Myocyte (in vitro differentiated cells): ENCODE measurements at regions not wholly inside any gene's neighbourhood (a gene's known extent, or its start where the extent isn't known, plus 50 kb on each side); places are given as distances from the start of the nearest gene placed in this dataset.

Experiments
- DNase-seq: peaks from one replicate; pipeline ENCODE4 v3.0.0-alpha.2; 2012; ENCODE audit warnings: low read depth

GRCh38 chr18:78518805-78519204 lies 460.8 kb upstream of the SALL3 start:
- no peak for DNase-seq

GRCh38 chr18:78519394-78520062 lies 460.1 kb upstream of the SALL3 start:
- no peak for DNase-seq

GRCh38 chr18:78521136-78521535 lies 458.5 kb upstream of the SALL3 start:
- DNase-seq = no peak

- DNase-seq = no peak
Measured at GRCh38 chr18:78521744-78522143, 457.9 kb upstream of the SALL3 start.

GRCh38 chr18:78522507-78522906 lies 457.1 kb upstream of the SALL3 start:
- no peak for DNase-seq

- no peak for DNase-seq
Measured at GRCh38 chr18:78523850-78524249, 455.8 kb upstream of the SALL3 start.

- DNase-seq = no peak
Measured at GRCh38 chr18:78525366-78526111, 454.1 kb upstream of the SALL3 start.

- no peak for DNase-seq
Measured at GRCh38 chr18:78526275-78526674, 453.3 kb upstream of the SALL3 start.

GRCh38 chr18:78526923-78527711 lies 452.5 kb upstream of the SALL3 start:
- DNase-seq = no peak

- DNase-seq = no peak
Measured at GRCh38 chr18:78527984-78528383, 451.6 kb upstream of the SALL3 start.

- DNase-seq = no peak
Measured at GRCh38 chr18:78528411-78529258, 451.0 kb upstream of the SALL3 start.

- no peak for DNase-seq
Measured at GRCh38 chr18:78531637-78532036, 448.0 kb upstream of the SALL3 start.

GRCh38 chr18:78538669-78539440 lies 440.8 kb upstream of the SALL3 start:
- DNase-seq = no peak

- no peak for DNase-seq
Measured at GRCh38 chr18:78540636-78541529, 438.7 kb upstream of the SALL3 start.

- no peak for DNase-seq
Measured at GRCh38 chr18:78542204-78542603, 437.4 kb upstream of the SALL3 start.

- no peak for DNase-seq
Measured at GRCh38 chr18:78543201-78543725, 436.4 kb upstream of the SALL3 start.

GRCh38 chr18:78546281-78546680 lies 433.3 kb upstream of the SALL3 start:
- DNase-seq = no peak

- DNase-seq = no peak
Measured at GRCh38 chr18:78547817-78548216, 431.8 kb upstream of the SALL3 start.
